NB4 (cell line): ENCODE measurements at regions not wholly inside any gene's neighbourhood (a gene's known extent, or its start where the extent isn't known, plus 50 kb on each side); places are given as distances from the start of the nearest gene placed in this dataset.

Source experiments
- POLR2A ChIP-seq: IDR thresholded peaks from 2 replicates; pipeline ENCODE4 v1.6.1; 2011; ENCODE audit warnings: mild to moderate bottlenecking; ENCODE audit not compliant: insufficient read length; ENCODE audit errors: extremely low read depth
- TF ChIP-seq, protein P1 (sequence below): IDR thresholded peaks from one replicate; pipeline ENCODE4 v1.5.1; 2012; ENCODE audit warnings: low read depth, low read length

- TF ChIP-seq POLR2A, result no peak
- TF ChIP-seq, protein P1, sequence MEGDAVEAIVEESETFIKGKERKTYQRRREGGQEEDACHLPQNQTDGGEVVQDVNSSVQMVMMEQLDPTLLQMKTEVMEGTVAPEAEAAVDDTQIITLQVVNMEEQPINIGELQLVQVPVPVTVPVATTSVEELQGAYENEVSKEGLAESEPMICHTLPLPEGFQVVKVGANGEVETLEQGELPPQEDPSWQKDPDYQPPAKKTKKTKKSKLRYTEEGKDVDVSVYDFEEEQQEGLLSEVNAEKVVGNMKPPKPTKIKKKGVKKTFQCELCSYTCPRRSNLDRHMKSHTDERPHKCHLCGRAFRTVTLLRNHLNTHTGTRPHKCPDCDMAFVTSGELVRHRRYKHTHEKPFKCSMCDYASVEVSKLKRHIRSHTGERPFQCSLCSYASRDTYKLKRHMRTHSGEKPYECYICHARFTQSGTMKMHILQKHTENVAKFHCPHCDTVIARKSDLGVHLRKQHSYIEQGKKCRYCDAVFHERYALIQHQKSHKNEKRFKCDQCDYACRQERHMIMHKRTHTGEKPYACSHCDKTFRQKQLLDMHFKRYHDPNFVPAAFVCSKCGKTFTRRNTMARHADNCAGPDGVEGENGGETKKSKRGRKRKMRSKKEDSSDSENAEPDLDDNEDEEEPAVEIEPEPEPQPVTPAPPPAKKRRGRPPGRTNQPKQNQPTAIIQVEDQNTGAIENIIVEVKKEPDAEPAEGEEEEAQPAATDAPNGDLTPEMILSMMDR, result no peak
Measured at GRCh38 chr13:40876020-40876738, 86.8 kb downstream of the SLC25A15 start.
